ENCODE measurements at regions not wholly inside any gene's neighbourhood (a gene's known extent, or its start where the extent isn't known, plus 50 kb on each side); places are given as distances from the start of the nearest gene placed in this dataset.

DNA sequence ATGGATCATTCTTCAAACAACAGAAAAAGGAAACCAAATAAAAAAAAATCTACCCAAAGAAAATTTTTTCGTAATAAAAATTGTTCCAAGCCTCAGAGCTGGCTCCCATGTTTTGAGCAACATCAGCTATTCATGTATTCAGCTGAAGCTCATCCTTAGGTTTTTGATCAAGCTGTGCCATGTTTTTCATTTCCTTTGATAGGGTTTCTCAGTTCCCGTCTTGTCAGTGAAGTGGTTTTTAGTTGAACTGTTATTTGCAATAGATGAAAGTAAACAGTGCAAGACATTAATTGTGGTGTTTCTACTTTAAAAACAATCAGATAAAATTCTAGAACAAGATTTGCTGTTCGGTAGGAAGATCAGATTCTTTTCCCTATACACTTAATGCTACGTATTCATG lies 55.4 kb upstream of the SPTSSB start:
- TF ChIP-seq, protein P1, sequence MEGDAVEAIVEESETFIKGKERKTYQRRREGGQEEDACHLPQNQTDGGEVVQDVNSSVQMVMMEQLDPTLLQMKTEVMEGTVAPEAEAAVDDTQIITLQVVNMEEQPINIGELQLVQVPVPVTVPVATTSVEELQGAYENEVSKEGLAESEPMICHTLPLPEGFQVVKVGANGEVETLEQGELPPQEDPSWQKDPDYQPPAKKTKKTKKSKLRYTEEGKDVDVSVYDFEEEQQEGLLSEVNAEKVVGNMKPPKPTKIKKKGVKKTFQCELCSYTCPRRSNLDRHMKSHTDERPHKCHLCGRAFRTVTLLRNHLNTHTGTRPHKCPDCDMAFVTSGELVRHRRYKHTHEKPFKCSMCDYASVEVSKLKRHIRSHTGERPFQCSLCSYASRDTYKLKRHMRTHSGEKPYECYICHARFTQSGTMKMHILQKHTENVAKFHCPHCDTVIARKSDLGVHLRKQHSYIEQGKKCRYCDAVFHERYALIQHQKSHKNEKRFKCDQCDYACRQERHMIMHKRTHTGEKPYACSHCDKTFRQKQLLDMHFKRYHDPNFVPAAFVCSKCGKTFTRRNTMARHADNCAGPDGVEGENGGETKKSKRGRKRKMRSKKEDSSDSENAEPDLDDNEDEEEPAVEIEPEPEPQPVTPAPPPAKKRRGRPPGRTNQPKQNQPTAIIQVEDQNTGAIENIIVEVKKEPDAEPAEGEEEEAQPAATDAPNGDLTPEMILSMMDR (IDR thresholded peaks at IDR 0.05): no peak
- TF ChIP-seq POLR2A (IDR thresholded peaks at IDR 0.05): no peak
